ENCODE measurements at regions not wholly inside any gene's neighbourhood (a gene's known extent, or its start where the extent isn't known, plus 50 kb on each side); places are given as distances from the start of the nearest gene placed in this dataset.

GRCh38 chr1:69171248-69171647, 396.5 kb upstream of the LRRC7 start:
- no peak overlapping the region for H2AFZ ChIP-seq
- no peaks in the 10 kb centered on the region for H3K9me3 ChIP-seq (ENCODE audit: low read depth)
- H3K9ac ChIP-seq, result no peak overlapping the region
- in situ Hi-C loops (cut with MboI), result no loop called here
- no peaks in the 10 kb centered on the region for H4K20me1 ChIP-seq (ENCODE audit: insufficient read depth)
- no peak overlapping the region for H3K27ac ChIP-seq
- H3F3A ChIP-seq (ENCODE audit: insufficient read depth), result no peaks in the 10 kb centered on the region
- no peaks in the 10 kb centered on the region for H3K27me3 ChIP-seq (replicated peaks; ENCODE audit: insufficient read depth)
- no peaks in the 10 kb centered on the region for H3K79me2 ChIP-seq (ENCODE audit: insufficient read depth)
- no peaks in the 10 kb centered on the region for H3K9me2 ChIP-seq (ENCODE audit: insufficient read depth)
- DNase-seq, result no peak
- no peak for TF ChIP-seq EZH2phosphoT487 (IDR thresholded peaks at IDR 0.05; ENCODE audit: insufficient read depth, low read depth)
- H3K4me1 ChIP-seq (ENCODE audit: insufficient read depth), result no peaks in the 10 kb centered on the region
- H3K4me2 ChIP-seq (ENCODE audit: unreplicated experiment), result no peak overlapping the region
- H3K4me3 ChIP-seq, result no peak overlapping the region
- no peaks in the 10 kb centered on the region for H3K36me3 ChIP-seq (ENCODE audit: low read depth)

GRCh38 chr1:69172003-69173000, 395.4 kb upstream of the LRRC7 start:
- H3K9ac ChIP-seq, result no peak overlapping the region
- in situ Hi-C loops (cut with MboI), result no loop called here
- no peaks in the 10 kb centered on the region for H3K4me1 ChIP-seq (ENCODE audit: insufficient read depth)
- H3K27ac ChIP-seq, result no peak overlapping the region
- H3K4me2 ChIP-seq (ENCODE audit: unreplicated experiment), result no peak overlapping the region
- no peaks in the 10 kb centered on the region for H4K20me1 ChIP-seq (ENCODE audit: insufficient read depth)
- peak; percentile 23 for DNase-seq
- no peaks in the 10 kb centered on the region for H3K9me2 ChIP-seq (ENCODE audit: insufficient read depth)
- WGBS, 2 experiments (ENCODE audit: low coverage in 1 of 2, low lambda C conversion rate in 2 of 2, missing lambda C conversion rate in 2 of 2), result 17 to 23% methylated on average over 7 of the region's 7 CpGs
- no peaks in the 10 kb centered on the region for H3K36me3 ChIP-seq (ENCODE audit: low read depth)
- H2AFZ ChIP-seq, result no peak overlapping the region
- H3K4me3 ChIP-seq, result no peak overlapping the region
- no peak for TF ChIP-seq EZH2phosphoT487 (IDR thresholded peaks at IDR 0.05; ENCODE audit: insufficient read depth, low read depth)
- TF ChIP-seq EZH2 (IDR thresholded peaks at IDR 0.05; ENCODE audit: insufficient read depth, poor library complexity, severe bottlenecking), result no peak
- no peaks in the 10 kb centered on the region for H3K27me3 ChIP-seq (replicated peaks; ENCODE audit: insufficient read depth)
- no peaks in the 10 kb centered on the region for H3K9me3 ChIP-seq (ENCODE audit: low read depth)
- no peaks in the 10 kb centered on the region for H3K79me2 ChIP-seq (ENCODE audit: insufficient read depth)
- no peaks in the 10 kb centered on the region for H3F3A ChIP-seq (ENCODE audit: insufficient read depth)

GRCh38 chr1:69175053-69175452, 392.7 kb upstream of the LRRC7 start:
- Histone ChIP-seq H3K79me2 (ENCODE audit: insufficient read depth) (no peaks in the 10 kb centered on the region), H3F3A (ENCODE audit: insufficient read depth) (no peaks in the 10 kb centered on the region), H2AFZ (no peak overlapping the region), H3K4me2 (ENCODE audit: unreplicated experiment) (no peak overlapping the region), H4K20me1 (ENCODE audit: insufficient read depth) (no peaks in the 10 kb centered on the region), H3K27ac (no peak overlapping the region), H3K4me3 (no peak overlapping the region), H3K27me3 (replicated peaks; ENCODE audit: insufficient read depth) (no peaks in the 10 kb centered on the region), H3K9ac (no peak overlapping the region), H3K36me3 (ENCODE audit: low read depth) (no peaks in the 10 kb centered on the region), H3K9me2 (ENCODE audit: insufficient read depth) (no peaks in the 10 kb centered on the region), H3K4me1 (ENCODE audit: insufficient read depth) (no peaks in the 10 kb centered on the region), H3K9me3 (ENCODE audit: low read depth) (no peaks in the 10 kb centered on the region)
- TF ChIP-seq EZH2 (IDR thresholded peaks at IDR 0.05; ENCODE audit: insufficient read depth, poor library complexity, severe bottlenecking) (no peak), EZH2phosphoT487 (IDR thresholded peaks at IDR 0.05; ENCODE audit: insufficient read depth, low read depth) (no peak)
- in situ Hi-C loops (cut with MboI), result no loop called here
- no peak for DNase-seq

GRCh38 chr1:69180358-69180757, 387.4 kb upstream of the LRRC7 start:
- no peak overlapping the region for H3K9ac ChIP-seq
- no peaks in the 10 kb centered on the region for H3F3A ChIP-seq (ENCODE audit: insufficient read depth)
- H3K27ac ChIP-seq, result no peak overlapping the region
- in situ Hi-C loops (cut with MboI), result no loop called here
- no peak overlapping the region for H3K4me3 ChIP-seq
- no peak overlapping the region for H2AFZ ChIP-seq
- H3K4me2 ChIP-seq (ENCODE audit: unreplicated experiment), result no peak overlapping the region
- H4K20me1 ChIP-seq (ENCODE audit: insufficient read depth), result no peaks in the 10 kb centered on the region
- no peaks in the 10 kb centered on the region for H3K9me2 ChIP-seq (ENCODE audit: insufficient read depth)
- no peaks in the 10 kb centered on the region for H3K4me1 ChIP-seq (ENCODE audit: insufficient read depth)
- TF ChIP-seq EZH2phosphoT487 (IDR thresholded peaks at IDR 0.05; ENCODE audit: insufficient read depth, low read depth) (no peak), EZH2 (IDR thresholded peaks at IDR 0.05; ENCODE audit: insufficient read depth, poor library complexity, severe bottlenecking) (no peak)
- DNase-seq, result no peak
- no peaks in the 10 kb centered on the region for H3K79me2 ChIP-seq (ENCODE audit: insufficient read depth)
- no peaks in the 10 kb centered on the region for H3K36me3 ChIP-seq (ENCODE audit: low read depth)
- no peaks in the 10 kb centered on the region for H3K27me3 ChIP-seq (replicated peaks; ENCODE audit: insufficient read depth)
- H3K9me3 ChIP-seq (ENCODE audit: low read depth), result no peaks in the 10 kb centered on the region

- H2AFZ ChIP-seq, result no peak overlapping the region
These were observed 382.3 kb upstream of the LRRC7 start for GRCh38 chr1:69185378-69185777.

More at GRCh38 chr1:69185378-69185777, 382.3 kb upstream of the LRRC7 start:
- Histone ChIP-seq H3F3A (ENCODE audit: insufficient read depth) (no peaks in the 10 kb centered on the region), H3K4me3 (no peak overlapping the region), H3K9ac (no peak overlapping the region), H3K9me3 (ENCODE audit: low read depth) (no peaks in the 10 kb centered on the region), H3K9me2 (ENCODE audit: insufficient read depth) (no peaks in the 10 kb centered on the region), H3K4me2 (ENCODE audit: unreplicated experiment) (no peak overlapping the region), H3K4me1 (ENCODE audit: insufficient read depth) (no peaks in the 10 kb centered on the region), H3K36me3 (ENCODE audit: low read depth) (no peaks in the 10 kb centered on the region), H3K27me3 (replicated peaks; ENCODE audit: insufficient read depth) (no peaks in the 10 kb centered on the region), H4K20me1 (ENCODE audit: insufficient read depth) (no peaks in the 10 kb centered on the region), H3K79me2 (ENCODE audit: insufficient read depth) (no peaks in the 10 kb centered on the region), H3K27ac (no peak overlapping the region)
- in situ Hi-C loops (cut with MboI), result no loop called here
- no peak for DNase-seq
- TF ChIP-seq EZH2phosphoT487 (IDR thresholded peaks at IDR 0.05; ENCODE audit: insufficient read depth, low read depth) (no peak), EZH2 (IDR thresholded peaks at IDR 0.05; ENCODE audit: insufficient read depth, poor library complexity, severe bottlenecking) (no peak)

Measured in GM23248 (cell line).